Hypothalamus (tissue), 51 donors: ENCODE measurements at regions not wholly inside any gene's neighbourhood (a gene's known extent, or its start where the extent isn't known, plus 50 kb on each side); places are given as distances from the start of the nearest gene placed in this dataset.
"Not testable (repeated sequence)": the region's sequence is repeated elsewhere in the genome, so short reads cannot be mapped to it uniquely, and the experiment has no call there.

Source experiments
- DNase-seq, 51 donors: peaks; one replicate each; lab custom pipeline; 2025; lab: John Stamatoyannopoulos, UW

DNA sequence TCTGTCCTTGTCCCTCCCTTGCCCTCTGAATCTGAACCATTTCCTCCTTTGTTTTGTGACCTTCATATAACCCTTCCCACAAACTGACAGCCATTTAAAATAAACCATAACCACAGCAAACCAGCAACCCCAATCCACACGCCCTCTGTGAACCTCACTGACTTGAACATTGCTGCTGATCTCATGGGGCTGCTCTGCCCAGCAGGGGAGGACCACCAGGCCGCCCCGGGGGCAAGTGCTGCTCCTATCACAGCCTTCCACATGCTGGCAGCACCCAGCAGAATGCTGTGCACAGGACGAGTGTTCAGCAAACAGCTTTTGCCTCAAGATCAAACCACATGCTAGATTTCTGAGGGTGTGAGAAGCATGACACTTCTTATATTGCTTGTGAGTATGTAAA lies 73.9 kb upstream of the UXS1 start:
- DNase-seq: no peak

DNA sequence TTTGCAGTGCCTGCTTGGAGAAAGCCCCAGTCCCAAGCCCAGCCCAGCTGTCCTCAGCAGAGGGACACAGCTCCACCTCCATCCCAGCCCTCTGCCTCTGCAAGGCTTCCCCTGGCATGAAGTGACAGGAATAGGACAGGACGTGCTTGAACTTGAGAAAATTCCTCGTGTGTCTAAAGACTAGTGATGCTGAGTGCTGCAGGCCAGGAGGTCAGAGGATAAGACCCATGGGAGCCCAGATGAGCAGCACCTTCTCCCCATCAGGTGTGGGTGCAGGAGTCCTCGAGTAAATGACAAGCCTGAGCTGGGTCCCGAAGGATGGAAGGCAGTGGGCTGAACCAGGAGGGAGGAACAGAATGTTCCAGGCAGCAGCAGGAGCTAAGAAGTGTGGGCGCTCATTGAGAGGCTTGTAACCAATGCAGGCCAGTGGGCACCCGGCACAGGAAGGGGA lies 67.8 kb upstream of the UXS1 start:
- DNase-seq: no peak

- DNase-seq: not testable (repeated sequence)
Measured at GRCh38 chr2:106258859-106259258, 64.8 kb upstream of the UXS1 start.

GRCh38 chr2:106257830-106258229 lies 63.7 kb upstream of the UXS1 start:
- DNase-seq: no peak

DNA sequence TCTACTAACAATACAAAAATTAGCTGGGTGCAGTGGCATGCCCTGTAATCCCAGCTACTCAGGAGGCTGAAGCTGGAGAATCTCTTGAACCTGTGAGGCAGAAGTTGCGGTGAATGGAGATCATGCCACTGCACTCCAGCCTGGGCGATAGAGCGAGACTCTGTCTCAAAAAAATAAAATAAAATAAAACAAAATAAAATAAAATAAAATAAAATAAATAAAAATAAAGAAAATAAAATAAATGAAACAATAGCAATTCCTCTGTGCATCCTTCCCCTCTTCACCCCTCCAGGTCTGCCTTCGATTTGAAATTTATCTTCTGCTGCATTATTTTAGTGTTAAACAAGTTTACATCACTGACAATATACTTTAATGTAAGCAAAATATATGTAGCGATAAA lies 63.0 kb upstream of the UXS1 start:
- no peak for DNase-seq

DNA sequence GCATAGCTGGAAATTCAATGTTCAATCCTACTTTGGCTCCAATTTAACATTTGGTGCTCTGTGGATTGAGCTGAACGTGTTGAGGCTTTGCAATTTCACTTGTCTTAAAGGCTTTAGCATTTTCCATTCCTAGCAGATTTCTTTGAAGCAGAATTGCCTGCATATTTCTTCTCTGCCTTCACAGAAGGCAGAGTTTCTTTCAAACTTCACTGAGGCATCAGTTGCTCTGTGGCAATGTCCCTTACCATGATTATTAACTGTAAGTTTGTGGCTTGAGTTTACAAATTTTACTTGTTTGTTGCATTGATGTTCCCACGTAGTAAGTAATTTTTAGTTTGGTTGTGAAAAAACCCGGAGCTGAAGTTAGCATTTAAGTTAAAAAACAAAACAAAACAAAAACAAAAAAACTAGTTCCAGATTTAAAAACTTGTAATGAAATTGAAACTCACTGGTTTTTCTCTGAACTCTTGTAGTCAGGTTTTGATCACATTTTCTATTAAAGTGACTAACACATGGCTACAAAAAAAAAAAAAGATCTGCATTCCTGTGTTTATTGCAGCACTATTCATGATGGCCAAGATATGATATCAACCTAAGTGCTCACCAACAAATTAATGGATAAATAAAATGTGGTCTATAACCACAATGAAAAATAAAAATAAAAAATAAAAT lies 55.2 kb upstream of the UXS1 start:
- not testable (repeated sequence) for DNase-seq

GRCh38 chr2:106248548-106249151 lies 54.5 kb upstream of the UXS1 start:
- DNase-seq: not testable (repeated sequence)
